H9 (cell line): ENCODE measurements at regions not wholly inside any gene's neighbourhood (a gene's known extent, or its start where the extent isn't known, plus 50 kb on each side); places are given as distances from the start of the nearest gene placed in this dataset.

Experiments used
- DNase-seq: peaks from one replicate; pipeline ENCODE4 v3.0.0-alpha.2; 2017
- H2AFZ ChIP-seq: one replicate; pipeline ENCODE4 v1.6.1; 2013; ENCODE audit warnings: mild to moderate bottlenecking, low read length, control low read depth, moderate library complexity
- H2AK5ac ChIP-seq: 2 replicates; pipeline ENCODE4 v1.6.1; 2013; ENCODE audit warnings: low read length, control low read depth, mixed read lengths; ENCODE audit not compliant: insufficient read length
- H2BK120ac ChIP-seq: one replicate; pipeline ENCODE4 v1.6.1; 2013; ENCODE audit warnings: low read depth, mild to moderate bottlenecking, low read length, control low read depth, inconsistent platforms; ENCODE audit not compliant: poor library complexity, severe bottlenecking
- H2BK12ac ChIP-seq: 2 replicates; pipeline ENCODE4 v1.6.1; 2013; ENCODE audit warnings: low read length, control low read depth, mixed read lengths, low read depth; ENCODE audit not compliant: insufficient read length
- H2BK15ac ChIP-seq: 2 replicates; pipeline ENCODE4 v1.6.1; 2013; ENCODE audit warnings: low read depth, low read length, control low read depth
- H2BK20ac ChIP-seq: one replicate; pipeline ENCODE4 v1.6.1; 2013; ENCODE audit warnings: low read depth, mild to moderate bottlenecking, low read length, control low read depth, inconsistent platforms; ENCODE audit not compliant: poor library complexity, severe bottlenecking
- H2BK5ac ChIP-seq: 2 replicates; pipeline ENCODE4 v1.6.1; 2013; ENCODE audit warnings: low read length, control low read depth, mixed read lengths; ENCODE audit not compliant: insufficient read length
- H3K14ac ChIP-seq: 2 replicates; pipeline ENCODE4 v1.6.1; 2013; ENCODE audit warnings: low read length, control low read depth; ENCODE audit not compliant: insufficient read depth
- H3K18ac ChIP-seq: 2 replicates; pipeline ENCODE4 v1.6.1; 2013; ENCODE audit warnings: low read depth, mild to moderate bottlenecking, mixed read lengths, low read length, control low read depth; ENCODE audit not compliant: insufficient read length
- H3K23ac ChIP-seq: 2 replicates; pipeline ENCODE4 v1.6.1; 2013; ENCODE audit warnings: low read length, control low read depth, mixed read lengths, low read depth; ENCODE audit not compliant: insufficient read length
- H3K23me2 ChIP-seq: 2 replicates; pipeline ENCODE4 v1.6.1; 2013; ENCODE audit warnings: low read depth, mild to moderate bottlenecking, mixed read lengths, low read length, control low read depth; ENCODE audit not compliant: insufficient read length, poor library complexity, severe bottlenecking
- H3K27ac ChIP-seq: 2 replicates; pipeline ENCODE4 v1.5.1; 2013; ENCODE audit warnings: low read length, control low read depth, mixed read lengths, low read depth; ENCODE audit not compliant: insufficient read length
- H3K27me3 ChIP-seq: 2 replicates; pipeline ENCODE4 v1.6.1; 2013; ENCODE audit warnings: low read length, control low read depth, inconsistent platforms; ENCODE audit not compliant: insufficient read depth
- H3K4ac ChIP-seq: 2 replicates; pipeline ENCODE4 v1.6.1; 2013; ENCODE audit warnings: low read depth, mild to moderate bottlenecking, control low read depth, inconsistent platforms, low read length, moderate library complexity
- H3K4me1 ChIP-seq: 2 replicates; pipeline ENCODE4 v1.6.1; 2013; ENCODE audit warnings: low read length, control low read depth, inconsistent platforms; ENCODE audit not compliant: insufficient read depth
- H3K4me2 ChIP-seq: 2 replicates; pipeline ENCODE4 v1.6.1; 2013; ENCODE audit warnings: low read length, control low read depth, mixed read lengths; ENCODE audit not compliant: insufficient read length, insufficient read depth
- H3K56ac ChIP-seq: 2 replicates; pipeline ENCODE4 v1.6.1; 2013; ENCODE audit warnings: low read depth, mild to moderate bottlenecking, mixed read lengths, low read length, control low read depth; ENCODE audit not compliant: insufficient read length
- H3K79me1 ChIP-seq: 2 replicates; pipeline ENCODE4 v1.6.1; 2013; ENCODE audit warnings: low read depth, mild to moderate bottlenecking, moderate library complexity, low read length, control low read depth, inconsistent platforms; ENCODE audit not compliant: insufficient read depth, poor library complexity, severe bottlenecking
- H3K79me2 ChIP-seq: 2 replicates; pipeline ENCODE4 v1.6.1; 2013; ENCODE audit warnings: low read length, control low read depth, inconsistent platforms; ENCODE audit not compliant: insufficient read depth
- H3K9ac ChIP-seq: 2 replicates; pipeline ENCODE4 v1.6.1; 2013; ENCODE audit warnings: low read length, control low read depth, mixed read lengths; ENCODE audit not compliant: insufficient read length; ENCODE audit errors: extremely low read depth
- H3K9me3 ChIP-seq: one replicate; pipeline ENCODE4 v1.6.1; 2013; ENCODE audit warnings: low read depth, low read length, inconsistent platforms; ENCODE audit not compliant: control insufficient read depth
- H3T11ph ChIP-seq: one replicate; pipeline ENCODE4 v1.6.1; 2013; ENCODE audit warnings: mild to moderate bottlenecking, low read length, control low read depth, inconsistent platforms
- H4K20me1 ChIP-seq: one replicate; pipeline ENCODE4 v1.6.1; 2013; ENCODE audit not compliant: control insufficient read depth, insufficient read length, insufficient read depth
- H4K5ac ChIP-seq: 2 replicates; pipeline ENCODE4 v1.6.1; 2013; ENCODE audit warnings: low read depth, mild to moderate bottlenecking, mixed read lengths, low read length, control low read depth; ENCODE audit not compliant: insufficient read length
- H4K8ac ChIP-seq: replicated peaks from 2 replicates; pipeline ENCODE4 v1.6.1; 2013; ENCODE audit warnings: low read length, control low read depth, mixed read lengths, low read depth; ENCODE audit not compliant: insufficient read length
- H4K91ac ChIP-seq: 2 replicates; pipeline ENCODE4 v1.6.1; 2013; ENCODE audit warnings: low read depth, mild to moderate bottlenecking, moderate library complexity, mixed read lengths, low read length, control low read depth; ENCODE audit not compliant: insufficient read length
- H3K27ac Mint-ChIP-seq, 3 experiments: 2 replicates in 2 of 3; 3 replicates in 1 of 3; pipeline ENCODE4 v1.8.0; 2020 to 2021; ENCODE audit warnings: mixed read lengths in 3 of 3, mild to moderate bottlenecking in 1 of 3, moderate library complexity in 1 of 3
- H3K27me3 Mint-ChIP-seq: 2 replicates; pipeline ENCODE4 v1.8.0; 2021; ENCODE audit warnings: low read depth, mild to moderate bottlenecking, moderate library complexity, mixed read lengths
- H3K36me3 Mint-ChIP-seq, 3 experiments: 2 replicates in 2 of 3; 3 replicates in 1 of 3; pipeline ENCODE4 v1.8.0; 2020 to 2021; ENCODE audit warnings: low read depth in 3 of 3, mixed read lengths in 3 of 3; ENCODE audit not compliant: insufficient read depth in 1 of 3
- H3K4me1 Mint-ChIP-seq, 2 experiments: 2 replicates each; pipeline ENCODE4 v1.8.0; 2020; ENCODE audit warnings: mixed read lengths in 2 of 2
- H3K4me3 Mint-ChIP-seq, 2 experiments: 2 replicates in 1 of 2; 3 replicates in 1 of 2; pipeline ENCODE4 v1.8.0; 2020 to 2021; ENCODE audit warnings: mild to moderate bottlenecking in 2 of 2, mixed read lengths in 2 of 2, moderate library complexity in 1 of 2
- H3K9me3 Mint-ChIP-seq, 2 experiments: 2 replicates in 1 of 2; 3 replicates in 1 of 2; pipeline ENCODE4 v1.8.0; 2020; ENCODE audit warnings: mild to moderate bottlenecking in 2 of 2, mixed read lengths in 2 of 2, moderate library complexity in 1 of 2
- CTCF ChIP-seq: fragments of 200-600 bp; sonication (generic); conservative IDR thresholded peaks from 3 replicates; pipeline ENCODE4 v1.8.0; 2021; ENCODE audit warnings: antibody characterized with exemption, mild to moderate bottlenecking
- WGBS: extraction: QIAGEN DNeasy Blood & Tissue Kit; methylation state at CpG from one replicate; pipeline ENCODE4 v1.1.7; 2013; ENCODE audit warnings: missing lambda C conversion rate, low lambda C conversion rate, mixed read lengths; ENCODE audit not compliant: insufficient read length; ENCODE audit errors: extremely low coverage; 5-methylcytosine and 5-hydroxymethylcytosine counted together

DNA sequence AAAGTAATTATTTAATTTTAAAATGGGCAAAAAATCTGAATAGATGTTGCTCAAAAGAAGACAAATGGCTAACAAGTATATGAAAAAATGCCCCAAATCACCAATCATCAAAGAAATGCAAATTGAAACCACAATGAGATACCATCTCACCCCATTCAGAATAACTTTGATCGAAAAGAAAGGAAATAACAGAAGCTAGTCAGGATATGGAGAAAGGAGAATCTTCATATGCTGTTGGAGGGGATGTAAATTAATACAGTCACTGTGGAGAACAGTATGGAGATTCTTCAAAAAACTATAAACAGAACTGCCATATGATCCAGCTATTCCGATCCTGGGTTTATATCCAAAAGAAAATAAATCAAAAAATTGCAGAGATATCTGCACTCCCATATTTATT, 418.5 kb upstream of the RGMB start:
- no CpG with 5 or more reads among the region's 2 CpGs for WGBS
- H3K9me3 ChIP-seq = no peaks in the 10 kb centered on the region
- Mint-ChIP-seq H3K27ac (no peak overlapping the region), H3K4me3 (no peak overlapping the region), H3K9me3 (peaks cover 24 to 35% of the 10 kb centered on the region in 2 experiments), H3K4me1 (no peaks in the 10 kb centered on the region), H3K27me3 (no peaks in the 10 kb centered on the region), H3K36me3 (peaks cover 10 to 29% (median 13%) of the 10 kb centered on the region in 3 experiments)
- H2BK120ac ChIP-seq = no peak overlapping the region
- no peak overlapping the region for H3K9ac ChIP-seq
- H2AFZ ChIP-seq = no peak overlapping the region
- no peaks in the 10 kb centered on the region for H3K27me3 ChIP-seq
- no peaks in the 10 kb centered on the region for H4K20me1 ChIP-seq
- no peak overlapping the region for H3T11ph ChIP-seq
- H3K79me1 ChIP-seq = no peaks in the 10 kb centered on the region
- no peaks in the 10 kb centered on the region for H3K4me1 ChIP-seq
- no peak overlapping the region for H3K18ac ChIP-seq
- no peak overlapping the region for H3K14ac ChIP-seq
- TF ChIP-seq CTCF = no peak
- no peak overlapping the region for H2BK15ac ChIP-seq
- H4K5ac ChIP-seq = no peak overlapping the region
- no peak for DNase-seq
- H4K8ac ChIP-seq = no peak overlapping the region
- no peak overlapping the region for H3K4me2 ChIP-seq
- H2BK20ac ChIP-seq = no peak overlapping the region
- no peak overlapping the region for H3K23ac ChIP-seq
- no peak overlapping the region for H3K56ac ChIP-seq
- no peak overlapping the region for H3K27ac ChIP-seq
- H3K4ac ChIP-seq = no peak overlapping the region
- no peak overlapping the region for H2BK12ac ChIP-seq
- H4K91ac ChIP-seq = no peak overlapping the region
- no peak overlapping the region for H2BK5ac ChIP-seq
- no peaks in the 10 kb centered on the region for H3K79me2 ChIP-seq
- H2AK5ac ChIP-seq = no peak overlapping the region
- H3K23me2 ChIP-seq = no peaks in the 10 kb centered on the region
